Naive B cell (primary cell): ENCODE measurements at regions not wholly inside any gene's neighbourhood (a gene's known extent, or its start where the extent isn't known, plus 50 kb on each side); places are given as distances from the start of the nearest gene placed in this dataset.

ENCODE experiments used
- ATAC-seq, 2 donors: fragments of 150-1000 bp; cut with Tn5 transposase; 2 replicates each; pipeline ENCODE4 v1.10.0; 2021; ENCODE audit warnings: low read depth in 2 of 2, mild to moderate bottlenecking in 2 of 2, moderate library complexity in 2 of 2
- DNase-seq: peaks from one replicate; pipeline ENCODE4 v3.0.0; 2022
- H3K27ac Mint-ChIP-seq, 6 donors: one replicate each; pipeline ENCODE4 v1.8.0; 2020 to 2022; ENCODE audit warnings: mild to moderate bottlenecking in 6 of 6, mixed read lengths in 6 of 6, moderate library complexity in 5 of 6, inconsistent platforms in 2 of 6
- H3K27me3 Mint-ChIP-seq, 3 donors: one replicate each; pipeline ENCODE4 v1.8.0; 2021 to 2022; ENCODE audit warnings: mixed read lengths in 3 of 3, mild to moderate bottlenecking in 1 of 3
- H3K36me3 Mint-ChIP-seq, 2 donors: one replicate each; pipeline ENCODE4 v1.8.0; 2020 to 2022; ENCODE audit warnings: mixed read lengths in 2 of 2, inconsistent platforms in 1 of 2, mild to moderate bottlenecking in 1 of 2
- H3K4me1 Mint-ChIP-seq, 3 donors: one replicate each; pipeline ENCODE4 v1.8.0; 2020 to 2022; ENCODE audit warnings: mixed read lengths in 3 of 3, inconsistent platforms in 1 of 3, mild to moderate bottlenecking in 1 of 3, moderate library complexity in 1 of 3
- H3K4me3 Mint-ChIP-seq, 8 donors: one replicate each; pipeline ENCODE4 v1.8.0; 2020 to 2022; ENCODE audit warnings: mild to moderate bottlenecking in 8 of 8, mixed read lengths in 8 of 8, moderate library complexity in 8 of 8, inconsistent platforms in 2 of 8
- H3K9me3 Mint-ChIP-seq, 7 donors: one replicate each; pipeline ENCODE4 v1.8.0; 2020 to 2022; ENCODE audit warnings: mixed read lengths in 7 of 7, mild to moderate bottlenecking in 5 of 7, inconsistent platforms in 2 of 7, moderate library complexity in 1 of 7

GRCh38 chr1:82400521-82400920 is 599.8 kb downstream of the ADGRL2 start:
- Mint-ChIP-seq H3K4me1 (peaks cover 0 to 7% (median 0%) of the 10 kb centered on the region in 3 donors), H3K9me3 (peaks cover 0 to 4% (median 0%) of the 10 kb centered on the region in 7 donors), H3K27me3 (no peaks in the 10 kb centered on the region), H3K4me3 (no peak overlapping the region), H3K36me3 (no peaks in the 10 kb centered on the region), H3K27ac (no peak overlapping the region)
- ATAC-seq (no peak), DNase-seq (no peak)

- H3K27me3 Mint-ChIP-seq = no peaks in the 10 kb centered on the region
- no peak overlapping the region for H3K27ac Mint-ChIP-seq
- H3K9me3 Mint-ChIP-seq = peaks cover 0 to 4% (median 0%) of the 10 kb centered on the region in 7 donors
- H3K4me1 Mint-ChIP-seq = peaks cover 0 to 9% (median 0%) of the 10 kb centered on the region in 3 donors
- DNase-seq (no peak), ATAC-seq (no peak)
- no peak overlapping the region for H3K4me3 Mint-ChIP-seq
- H3K36me3 Mint-ChIP-seq = no peaks in the 10 kb centered on the region
Observed at GRCh38 chr1:82399093-82399492, 598.4 kb downstream of the ADGRL2 start.

- H3K36me3 Mint-ChIP-seq = no peaks in the 10 kb centered on the region
- ATAC-seq = no peak
Observed at GRCh38 chr1:82398357-82398756, 597.6 kb downstream of the ADGRL2 start.

GRCh38 chr1:82395440-82395839 is 594.7 kb downstream of the ADGRL2 start:
- ATAC-seq (peak in 1 of 2 donors; percentile 35), DNase-seq (no peak)
- peaks cover 0 to 4% (median 0%) of the 10 kb centered on the region in 7 donors for H3K9me3 Mint-ChIP-seq
- H3K4me1 Mint-ChIP-seq = peaks cover 0 to 9% (median 0%) of the 10 kb centered on the region in 3 donors
- H3K36me3 Mint-ChIP-seq = no peaks in the 10 kb centered on the region
- H3K27me3 Mint-ChIP-seq = no peaks in the 10 kb centered on the region
- H3K4me3 Mint-ChIP-seq = no peak overlapping the region
- H3K27ac Mint-ChIP-seq = no peak overlapping the region

More at GRCh38 chr1:82398357-82398756, 597.6 kb downstream of the ADGRL2 start:
- no peak overlapping the region for H3K27ac Mint-ChIP-seq
- H3K9me3 Mint-ChIP-seq = peaks cover 0 to 4% (median 0%) of the 10 kb centered on the region in 7 donors
- no peak overlapping the region for H3K4me3 Mint-ChIP-seq
- no peak for DNase-seq
- no peaks in the 10 kb centered on the region for H3K27me3 Mint-ChIP-seq
- peaks cover 0 to 9% (median 0%) of the 10 kb centered on the region in 3 donors for H3K4me1 Mint-ChIP-seq

GRCh38 chr1:82392946-82393345 is 592.2 kb downstream of the ADGRL2 start:
- Mint-ChIP-seq H3K36me3 (no peaks in the 10 kb centered on the region), H3K9me3 (peaks cover 0 to 4% (median 0%) of the 10 kb centered on the region in 7 donors), H3K4me3 (no peak overlapping the region), H3K27ac (no peak overlapping the region), H3K4me1 (peaks cover 0 to 9% (median 0%) of the 10 kb centered on the region in 3 donors), H3K27me3 (no peaks in the 10 kb centered on the region)
- DNase-seq (no peak), ATAC-seq (no peak)

- no peak overlapping the region for H3K27ac Mint-ChIP-seq
- H3K9me3 Mint-ChIP-seq = peaks cover 0 to 4% (median 0%) of the 10 kb centered on the region in 7 donors
- no peak overlapping the region for H3K4me3 Mint-ChIP-seq
- no peaks in the 10 kb centered on the region for H3K27me3 Mint-ChIP-seq
- H3K4me1 Mint-ChIP-seq = peaks cover 0 to 9% (median 0%) of the 10 kb centered on the region in 3 donors
- H3K36me3 Mint-ChIP-seq = no peaks in the 10 kb centered on the region
- ATAC-seq (no peak), DNase-seq (no peak)
Observed at GRCh38 chr1:82392513-82392912, 591.8 kb downstream of the ADGRL2 start.

GRCh38 chr1:82391712-82392111 is 591.0 kb downstream of the ADGRL2 start:
- no peak for ATAC-seq
- Mint-ChIP-seq H3K36me3 (no peaks in the 10 kb centered on the region), H3K27ac (no peak overlapping the region), H3K4me3 (no peak overlapping the region), H3K4me1 (peaks cover 0 to 9% (median 0%) of the 10 kb centered on the region in 3 donors), H3K27me3 (no peaks in the 10 kb centered on the region), H3K9me3 (peaks cover 0 to 4% (median 0%) of the 10 kb centered on the region in 7 donors)
- no peak for DNase-seq

- Mint-ChIP-seq H3K36me3 (no peaks in the 10 kb centered on the region), H3K27ac (no peak overlapping the region), H3K4me1 (peaks cover 0 to 3% (median 0%) of the 10 kb centered on the region in 3 donors), H3K9me3 (peaks cover 0 to 4% (median 0%) of the 10 kb centered on the region in 7 donors), H3K4me3 (no peak overlapping the region), H3K27me3 (no peaks in the 10 kb centered on the region)
- DNase-seq = no peak
- ATAC-seq = no peak
Observed at GRCh38 chr1:82390627-82391026, 589.9 kb downstream of the ADGRL2 start.

GRCh38 chr1:82388679-82389078 is 587.9 kb downstream of the ADGRL2 start:
- DNase-seq (no peak), ATAC-seq (no peak)
- no peak overlapping the region for H3K4me3 Mint-ChIP-seq
- H3K9me3 Mint-ChIP-seq = peaks cover 0 to 4% (median 0%) of the 10 kb centered on the region in 7 donors
- H3K27me3 Mint-ChIP-seq = no peaks in the 10 kb centered on the region
- H3K27ac Mint-ChIP-seq = no peak overlapping the region
- H3K36me3 Mint-ChIP-seq = no peaks in the 10 kb centered on the region
- H3K4me1 Mint-ChIP-seq = no peaks in the 10 kb centered on the region

- Mint-ChIP-seq H3K27ac (no peak overlapping the region), H3K4me3 (no peak overlapping the region), H3K4me1 (no peaks in the 10 kb centered on the region), H3K36me3 (no peaks in the 10 kb centered on the region), H3K27me3 (no peaks in the 10 kb centered on the region), H3K9me3 (peaks cover 0 to 4% (median 0%) of the 10 kb centered on the region in 7 donors)
- DNase-seq (no peak), ATAC-seq (no peak)
Observed at GRCh38 chr1:82387012-82387366, 586.3 kb downstream of the ADGRL2 start.

- ATAC-seq (no peak), DNase-seq (no peak)
- Mint-ChIP-seq H3K27ac (no peak overlapping the region), H3K4me1 (no peaks in the 10 kb centered on the region), H3K27me3 (no peaks in the 10 kb centered on the region), H3K4me3 (no peak overlapping the region), H3K36me3 (no peaks in the 10 kb centered on the region), H3K9me3 (peaks cover 0 to 4% (median 0%) of the 10 kb centered on the region in 7 donors)
Observed at GRCh38 chr1:82386365-82387011, 585.8 kb downstream of the ADGRL2 start.

- DNase-seq (no peak), ATAC-seq (no peak)
- H3K36me3 Mint-ChIP-seq = no peaks in the 10 kb centered on the region
- no peaks in the 10 kb centered on the region for H3K27me3 Mint-ChIP-seq
- H3K27ac Mint-ChIP-seq = no peak overlapping the region
- no peaks in the 10 kb centered on the region for H3K9me3 Mint-ChIP-seq
- H3K4me1 Mint-ChIP-seq = no peaks in the 10 kb centered on the region
- no peak overlapping the region for H3K4me3 Mint-ChIP-seq
Observed at GRCh38 chr1:82384776-82385175, 584.0 kb downstream of the ADGRL2 start.

GRCh38 chr1:82377201-82377884 is 576.6 kb downstream of the ADGRL2 start:
- ATAC-seq = no peak
- Mint-ChIP-seq H3K4me1 (peaks cover 0 to 5% (median 0%) of the 10 kb centered on the region in 3 donors), H3K4me3 (no peak overlapping the region), H3K27ac (no peak overlapping the region), H3K36me3 (no peaks in the 10 kb centered on the region), H3K9me3 (peaks cover 0 to 2% (median 0%) of the 10 kb centered on the region in 7 donors), H3K27me3 (no peaks in the 10 kb centered on the region)
- no peak for DNase-seq

GRCh38 chr1:82373710-82374109 is 573.0 kb downstream of the ADGRL2 start:
- Mint-ChIP-seq H3K9me3 (peaks cover 0 to 2% (median 0%) of the 10 kb centered on the region in 7 donors), H3K27me3 (no peaks in the 10 kb centered on the region), H3K4me3 (no peak overlapping the region), H3K36me3 (no peaks in the 10 kb centered on the region), H3K27ac (no peak overlapping the region), H3K4me1 (peaks cover 0 to 8% (median 3%) of the 10 kb centered on the region in 3 donors)
- no peak for DNase-seq
- ATAC-seq = no peak
